Activated CD8-positive, alpha-beta memory T cell treated with anti-CD3 and anti-CD28 coated beads, Interleukin-2, amount 50 U/mL, for 1 hour (primary cell): ENCODE measurements at regions not wholly inside any gene's neighbourhood (a gene's known extent, or its start where the extent isn't known, plus 50 kb on each side); places are given as distances from the start of the nearest gene placed in this dataset.
"Not testable (repeated sequence)": the region's sequence is repeated elsewhere in the genome, so short reads cannot be mapped to it uniquely, and the experiment has no call there.

Source experiments
- DNase-seq: peaks from one replicate; pipeline ENCODE4 v3.0.0-alpha.2; 2020; ENCODE audit errors: extremely low read depth

DNA sequence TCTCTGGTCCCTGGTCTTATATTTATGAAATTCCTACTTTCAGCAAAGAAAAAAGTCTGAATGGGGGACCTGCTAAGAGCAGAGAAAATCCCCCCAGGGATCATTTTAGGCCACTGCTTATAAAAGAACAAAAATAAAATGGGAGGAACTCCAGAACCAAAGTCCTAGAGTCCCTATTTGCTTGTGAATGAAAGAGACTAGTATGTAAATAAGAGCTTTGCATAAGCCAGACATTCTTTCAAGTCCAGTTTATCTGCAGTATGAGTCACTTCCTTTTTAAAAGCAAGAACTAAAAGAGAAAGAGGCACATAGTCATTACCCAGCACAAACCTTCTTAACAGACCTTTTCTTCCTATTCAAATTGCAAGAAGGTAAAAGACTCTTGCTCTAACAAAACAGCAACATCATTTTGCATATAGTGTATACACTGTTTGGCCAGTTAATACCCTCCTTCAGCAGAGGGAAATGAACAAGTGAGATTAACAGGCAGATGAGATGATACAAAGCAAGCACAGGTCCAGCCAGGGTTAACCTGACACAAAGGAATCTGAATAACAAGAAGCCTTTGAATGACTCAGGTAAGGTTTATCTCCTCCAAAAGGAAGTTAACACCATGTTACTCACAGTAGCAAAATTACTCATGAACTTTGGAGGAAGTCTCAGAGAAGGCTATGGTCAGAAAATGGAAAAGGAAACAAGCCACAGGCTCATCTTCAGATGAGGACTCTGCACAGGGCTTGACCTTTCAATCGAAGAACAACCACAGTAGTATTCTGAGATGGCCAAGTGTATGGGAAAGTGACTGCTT lies 87.3 kb downstream of the PHLDA1 start:
- DNase-seq = no peak

DNA sequence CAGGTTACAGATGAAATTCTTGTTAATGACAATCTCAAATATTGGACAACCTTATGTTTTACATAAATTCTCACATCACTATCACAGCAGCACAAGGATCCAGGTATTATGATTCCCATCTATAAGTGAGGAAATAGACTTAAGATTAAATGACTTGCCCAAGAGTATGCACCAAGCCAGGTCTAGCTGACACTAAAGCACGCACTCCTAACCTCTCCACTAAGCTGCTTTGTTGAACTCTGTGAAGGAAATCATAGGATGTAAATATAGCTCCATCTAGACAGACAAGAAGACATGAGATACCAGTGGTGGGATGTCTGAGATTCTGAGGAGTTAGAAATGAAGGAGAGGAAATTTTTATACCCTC lies 87.9 kb downstream of the PHLDA1 start:
- no peak for DNase-seq

DNA sequence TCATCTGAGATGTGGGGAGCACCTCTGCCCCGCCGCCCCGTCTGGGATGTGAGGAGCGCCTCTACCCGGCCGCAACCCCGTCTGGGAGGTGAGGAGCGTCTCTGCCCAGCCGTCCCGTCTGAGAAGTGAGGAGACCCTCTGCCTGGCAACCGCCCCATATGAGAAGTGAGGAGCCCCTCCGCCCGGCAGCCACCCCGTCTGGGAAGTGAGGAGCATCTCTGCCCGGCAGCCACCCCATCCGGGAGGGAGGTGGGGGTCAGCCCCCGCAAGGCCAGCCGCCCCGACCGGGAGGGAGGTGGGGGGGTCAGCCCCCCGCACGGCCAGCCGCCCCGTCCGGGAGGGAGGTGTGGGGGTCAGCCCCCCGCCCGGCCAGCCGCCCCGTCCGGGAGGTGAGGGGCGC lies 89.9 kb downstream of the PHLDA1 start:
- DNase-seq = not testable (repeated sequence)

DNA sequence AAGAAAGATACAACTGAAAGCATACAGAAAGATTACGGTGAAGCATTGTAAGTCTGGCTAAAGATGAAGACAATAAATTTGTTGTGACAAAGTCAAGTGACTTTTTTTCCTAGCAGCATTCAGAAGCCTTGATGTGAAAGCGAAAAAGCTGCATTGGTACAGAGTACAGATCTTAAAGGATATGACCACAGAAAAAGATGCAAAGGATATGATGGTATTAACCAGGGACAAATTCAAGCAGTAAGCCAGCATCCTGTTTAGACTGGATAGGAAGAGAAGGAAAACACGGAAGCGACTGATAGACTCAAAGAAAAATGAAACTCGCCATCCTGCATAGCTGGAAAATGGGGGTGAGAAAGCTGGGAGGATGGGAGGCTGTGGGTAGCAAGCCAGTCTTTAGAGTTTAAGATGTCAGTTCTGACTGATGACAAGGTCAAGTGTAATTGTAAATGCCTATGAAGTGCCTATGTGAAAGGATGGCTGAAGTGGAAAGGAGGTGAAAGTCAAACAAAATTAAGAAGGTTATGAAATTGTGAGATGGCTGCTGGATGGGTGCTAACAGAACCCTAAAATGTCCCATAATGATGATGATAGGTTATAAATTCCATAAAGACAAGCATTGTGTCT lies 92.4 kb downstream of the PHLDA1 start:
- no peak for DNase-seq

DNA sequence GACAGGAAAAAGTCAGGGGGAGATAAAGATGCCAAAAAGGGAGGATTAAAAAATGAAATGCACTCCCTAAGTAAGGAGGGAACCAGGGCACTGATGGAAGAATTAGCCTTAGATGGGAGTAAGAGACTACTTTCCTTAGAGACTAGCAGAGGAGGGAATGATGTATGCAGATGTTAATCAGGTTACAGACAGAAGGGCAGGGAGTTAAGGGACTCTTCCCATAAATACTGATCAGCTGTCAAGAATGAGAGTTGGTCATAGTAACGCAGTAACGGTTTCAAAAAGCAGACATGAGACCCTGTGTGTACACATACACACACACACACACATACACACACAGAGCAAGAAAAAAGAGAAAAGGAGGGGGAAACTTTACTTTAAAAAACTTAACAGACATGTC lies 93.4 kb downstream of the PHLDA1 start:
- no peak for DNase-seq

DNA sequence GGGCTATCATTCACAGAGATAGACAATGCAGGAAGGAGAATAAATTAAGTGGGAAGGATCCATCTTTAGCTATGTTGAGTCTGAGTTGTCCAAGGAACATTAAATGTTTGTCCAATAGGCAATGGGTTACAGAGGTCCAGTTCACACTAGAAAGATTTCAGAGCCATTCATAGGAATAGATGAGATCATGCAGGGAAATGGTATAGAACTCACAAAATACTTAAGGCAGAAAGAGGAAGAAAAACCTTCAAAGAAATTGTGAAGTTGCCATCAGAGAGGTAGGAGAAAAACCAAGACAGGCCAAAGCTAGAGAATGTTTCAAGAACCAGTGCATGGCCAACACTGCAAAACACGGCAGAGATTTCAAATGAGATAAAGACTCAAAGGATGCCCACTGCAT lies 94.1 kb downstream of the PHLDA1 start:
- DNase-seq = no peak

DNA sequence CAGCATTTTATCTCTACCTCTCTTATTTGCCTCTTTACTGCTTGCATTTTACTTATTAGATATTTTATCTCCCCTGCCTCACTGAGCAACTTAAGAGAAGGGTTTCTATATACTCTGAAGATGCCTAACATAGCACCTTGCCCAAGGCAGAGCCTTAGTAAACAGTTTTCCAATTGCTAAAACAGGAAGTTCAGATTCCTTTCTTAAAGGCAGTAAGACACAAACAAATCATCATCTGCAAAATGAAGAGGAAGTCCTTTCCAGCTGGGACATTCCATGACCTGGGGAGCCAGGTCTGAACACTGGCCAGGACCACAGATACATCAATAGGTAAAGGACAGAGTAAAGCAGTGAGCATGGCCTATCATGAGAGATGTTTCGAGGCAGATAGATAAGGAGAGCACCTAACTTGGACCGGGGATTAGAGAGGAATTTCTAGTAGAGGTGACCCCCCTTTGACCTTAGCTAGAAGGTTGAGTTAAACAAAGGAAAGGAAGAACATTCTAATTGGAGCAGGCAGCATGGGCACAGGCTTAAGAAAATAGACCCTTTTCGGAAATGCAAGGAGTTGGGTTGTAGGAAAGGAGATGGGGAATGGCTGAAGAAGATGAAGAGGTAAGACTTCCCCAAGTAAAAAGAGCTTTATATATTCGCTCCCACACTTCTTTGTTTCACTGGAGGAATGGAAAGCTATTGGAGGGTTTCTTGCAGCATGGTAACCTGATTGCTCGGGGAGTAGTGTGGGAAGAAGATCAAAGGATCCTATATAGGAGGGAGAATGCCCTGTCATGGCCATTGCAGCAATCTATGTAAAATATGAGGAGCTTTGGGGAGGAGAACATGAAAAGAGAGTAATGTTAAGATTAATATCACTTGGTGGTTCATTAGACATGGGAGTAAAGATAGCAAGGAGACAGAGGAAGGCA lies 94.8 kb downstream of the PHLDA1 start:
- no peak for DNase-seq

DNA sequence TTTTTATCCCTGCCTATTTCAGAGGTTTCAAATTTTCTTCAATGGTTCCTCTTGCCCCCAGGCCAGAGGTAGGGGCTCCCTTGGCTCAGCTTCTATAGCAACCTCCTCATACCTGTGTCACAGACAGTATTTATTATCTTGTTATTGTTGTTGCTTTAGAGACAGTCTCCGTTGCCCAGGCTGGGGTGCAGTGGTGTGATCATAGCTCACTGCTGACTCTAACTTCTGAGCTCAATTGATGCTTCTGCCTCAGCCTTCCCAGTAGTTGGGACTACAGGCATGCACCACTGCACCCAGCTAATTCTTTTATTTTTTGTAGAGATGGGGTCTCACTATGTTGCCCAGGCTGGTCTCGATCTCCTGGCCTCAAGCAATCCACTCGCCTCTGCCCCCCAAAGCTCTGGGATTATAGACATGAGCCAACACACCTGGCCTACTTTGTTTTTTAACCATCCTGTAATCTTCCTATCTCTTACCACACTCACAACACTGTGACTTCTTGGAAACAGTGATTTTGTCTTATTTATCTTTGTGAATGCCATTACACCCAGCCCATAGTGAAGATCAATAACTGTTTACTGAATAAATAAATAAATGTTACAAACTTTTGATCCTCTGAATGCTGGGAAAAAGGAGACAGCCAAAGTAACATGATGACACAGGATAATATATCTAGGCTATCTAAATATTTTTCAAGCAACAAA lies 95.9 kb downstream of the PHLDA1 start:
- no peak for DNase-seq

DNA sequence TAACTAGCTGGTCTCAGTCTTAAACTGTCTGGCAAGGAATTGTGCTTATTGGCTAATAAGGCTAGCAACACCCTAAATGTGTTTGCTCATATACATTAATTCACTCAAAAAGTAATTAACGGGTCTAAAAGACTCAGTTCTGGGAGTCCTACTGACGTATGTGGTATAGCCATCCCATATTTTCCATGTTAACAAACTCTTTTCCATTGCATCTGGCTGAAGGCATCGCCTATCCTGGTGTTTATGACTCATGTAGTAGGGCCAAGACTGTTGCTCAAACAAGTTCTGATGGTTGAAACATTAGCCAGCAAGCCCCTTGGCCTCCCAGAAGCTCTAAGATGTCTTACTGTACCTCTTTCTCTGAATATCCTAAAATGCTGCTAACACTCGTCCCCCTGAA lies 98.5 kb downstream of the PHLDA1 start:
- no peak for DNase-seq

DNA sequence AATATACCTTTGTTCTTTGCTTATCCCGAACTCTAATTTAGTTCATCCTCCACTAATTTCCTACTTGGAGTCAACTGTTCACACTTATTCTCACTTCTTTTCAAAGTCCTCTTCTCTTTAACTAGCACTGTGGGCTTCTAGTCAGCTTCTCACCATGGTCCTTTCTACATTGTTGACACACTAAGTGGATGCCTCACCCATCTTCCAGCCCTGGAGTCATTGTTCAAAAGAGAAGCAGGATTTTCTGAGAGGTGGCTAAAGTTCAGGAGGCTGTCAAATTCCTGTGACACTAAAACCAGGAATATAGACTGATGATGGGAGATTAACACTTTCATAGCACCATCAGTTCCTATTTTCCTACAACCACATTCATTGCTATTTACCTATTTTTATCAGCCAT lies 99.3 kb downstream of the PHLDA1 start:
- no peak for DNase-seq

DNA sequence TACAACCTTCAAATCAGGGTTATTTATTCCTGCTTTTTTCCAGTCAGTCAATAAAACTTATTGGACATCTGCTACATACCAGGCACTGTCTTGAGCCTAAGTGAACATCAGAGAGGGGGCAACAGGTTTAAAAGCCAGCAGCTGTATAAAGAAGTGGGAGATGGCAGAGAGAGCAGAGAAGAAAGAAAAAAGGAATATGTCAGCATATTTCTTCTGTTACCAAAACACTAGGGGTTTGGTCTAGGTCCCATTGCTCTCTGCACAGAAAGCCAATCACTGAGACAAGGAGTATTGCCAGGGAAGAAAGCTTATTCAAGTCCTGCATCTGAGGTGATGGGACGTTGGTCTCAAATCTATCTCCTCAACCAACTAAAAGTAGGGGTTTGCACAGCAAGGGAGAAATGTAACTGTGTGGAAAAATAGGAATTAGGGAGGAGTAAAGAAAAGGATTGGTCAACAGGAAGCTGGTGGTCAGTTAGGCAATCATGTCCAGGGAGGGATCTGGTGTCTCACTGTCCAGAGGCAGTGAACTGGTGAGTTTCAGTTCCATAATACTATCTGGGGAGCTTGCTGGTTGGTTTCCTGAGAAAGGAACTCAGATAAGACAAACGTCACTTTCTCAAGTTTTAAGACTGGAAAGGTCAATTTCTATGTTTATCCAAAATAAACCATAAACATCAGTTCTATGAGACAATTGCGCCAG lies 107.5 kb downstream of the PHLDA1 start:
- no peak for DNase-seq

DNA sequence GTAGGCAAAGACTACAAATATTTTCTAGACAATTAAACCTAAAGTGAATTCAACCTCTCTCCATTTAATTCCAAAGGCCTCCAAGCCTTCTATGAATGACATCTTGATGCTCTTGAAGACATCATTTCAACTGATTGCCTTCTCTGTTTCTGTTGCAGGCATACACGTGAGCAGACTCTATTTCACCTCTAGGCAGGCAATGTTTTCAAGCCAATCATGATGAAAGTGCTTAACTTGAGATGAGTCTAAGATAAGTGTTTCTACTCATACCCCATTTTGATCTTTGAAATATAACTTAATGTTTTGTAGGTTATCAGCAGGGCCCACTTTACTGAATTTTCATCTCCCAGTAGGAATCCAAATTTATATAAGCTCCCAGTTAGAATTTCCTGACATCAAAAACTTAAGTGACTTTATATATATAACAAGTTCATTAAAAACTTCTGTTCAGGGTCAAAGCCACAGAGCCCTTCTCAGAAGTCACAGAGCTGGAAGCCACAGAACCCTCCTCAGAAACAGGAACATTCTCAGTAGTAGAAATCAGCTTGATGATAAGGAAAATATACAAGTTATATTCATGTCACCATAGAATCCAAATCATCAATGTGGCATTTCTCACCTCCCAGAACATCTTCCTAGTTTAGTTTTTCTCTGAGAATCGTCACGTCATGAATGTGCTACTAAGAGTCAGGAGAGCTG lies 108.5 kb downstream of the PHLDA1 start:
- DNase-seq = no peak

DNA sequence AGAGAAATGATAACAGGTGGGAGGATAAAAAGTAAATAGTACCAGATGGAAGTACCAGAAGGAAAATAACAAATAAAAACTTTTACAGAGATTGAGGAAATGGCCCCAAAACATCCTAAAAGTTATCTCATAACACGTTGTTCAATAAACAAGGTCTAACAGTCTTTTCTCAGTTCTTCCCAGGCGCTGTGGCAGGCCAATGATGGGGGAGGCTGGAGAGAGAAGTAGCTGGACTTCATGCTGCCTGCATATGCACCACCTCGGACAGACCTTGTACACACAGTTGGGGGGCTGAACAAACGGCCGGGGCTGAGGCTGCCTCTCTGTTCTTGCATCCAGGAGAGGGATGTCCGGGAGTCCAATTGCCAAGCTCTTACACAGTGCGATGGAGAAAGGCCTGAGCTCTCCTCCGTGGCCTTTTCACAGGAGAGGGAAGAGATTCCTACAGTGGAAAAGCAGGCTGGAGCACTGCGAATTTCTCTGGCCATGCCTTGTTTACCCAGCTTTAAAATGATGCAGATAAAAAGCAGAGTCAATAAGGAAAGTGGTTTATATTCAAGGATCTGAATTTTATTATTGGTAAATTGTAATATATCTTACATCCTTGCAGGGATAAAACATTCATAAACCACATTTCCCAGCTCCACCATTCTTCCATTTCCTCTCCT lies 109.8 kb downstream of the PHLDA1 start:
- no peak for DNase-seq

DNA sequence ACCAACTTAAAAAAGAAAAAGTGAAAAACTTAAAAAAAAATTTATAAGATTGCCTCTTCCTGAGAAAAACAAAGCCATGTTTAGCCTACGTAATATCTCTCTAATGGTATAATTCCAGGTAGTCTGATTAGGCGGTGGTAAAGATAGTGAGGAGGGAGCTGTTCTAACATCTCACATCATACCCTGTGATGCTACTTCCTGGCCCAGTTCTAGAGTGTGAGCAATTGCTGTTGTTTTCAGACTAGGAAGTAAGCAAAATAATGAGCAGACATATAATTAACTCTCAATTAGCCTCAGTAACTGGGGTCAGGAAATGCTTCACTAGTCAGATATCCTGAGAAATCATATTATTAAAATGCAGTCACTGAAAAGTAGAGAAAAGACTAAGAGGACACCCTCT lies 113.9 kb downstream of the PHLDA1 start:
- no peak for DNase-seq

DNA sequence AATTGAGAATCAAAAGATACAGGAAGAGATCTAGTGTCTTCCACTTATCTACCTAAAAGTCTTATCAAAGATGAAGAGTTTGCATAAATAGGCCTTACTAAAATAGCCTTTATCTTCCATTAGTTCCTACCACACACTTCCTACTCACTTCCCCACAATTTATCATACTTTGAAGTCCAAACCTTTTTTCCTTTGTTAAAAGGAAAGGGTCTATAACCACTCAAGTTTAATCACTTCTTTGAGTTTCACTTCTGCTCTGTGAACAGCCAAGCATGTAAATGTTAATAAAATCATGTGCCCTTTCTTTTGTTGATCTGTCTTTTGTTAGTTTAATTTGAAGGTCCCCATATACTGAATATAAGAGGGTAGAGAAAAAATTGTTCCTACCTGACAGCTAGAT lies 114.5 kb downstream of the PHLDA1 start:
- no peak for DNase-seq

DNA sequence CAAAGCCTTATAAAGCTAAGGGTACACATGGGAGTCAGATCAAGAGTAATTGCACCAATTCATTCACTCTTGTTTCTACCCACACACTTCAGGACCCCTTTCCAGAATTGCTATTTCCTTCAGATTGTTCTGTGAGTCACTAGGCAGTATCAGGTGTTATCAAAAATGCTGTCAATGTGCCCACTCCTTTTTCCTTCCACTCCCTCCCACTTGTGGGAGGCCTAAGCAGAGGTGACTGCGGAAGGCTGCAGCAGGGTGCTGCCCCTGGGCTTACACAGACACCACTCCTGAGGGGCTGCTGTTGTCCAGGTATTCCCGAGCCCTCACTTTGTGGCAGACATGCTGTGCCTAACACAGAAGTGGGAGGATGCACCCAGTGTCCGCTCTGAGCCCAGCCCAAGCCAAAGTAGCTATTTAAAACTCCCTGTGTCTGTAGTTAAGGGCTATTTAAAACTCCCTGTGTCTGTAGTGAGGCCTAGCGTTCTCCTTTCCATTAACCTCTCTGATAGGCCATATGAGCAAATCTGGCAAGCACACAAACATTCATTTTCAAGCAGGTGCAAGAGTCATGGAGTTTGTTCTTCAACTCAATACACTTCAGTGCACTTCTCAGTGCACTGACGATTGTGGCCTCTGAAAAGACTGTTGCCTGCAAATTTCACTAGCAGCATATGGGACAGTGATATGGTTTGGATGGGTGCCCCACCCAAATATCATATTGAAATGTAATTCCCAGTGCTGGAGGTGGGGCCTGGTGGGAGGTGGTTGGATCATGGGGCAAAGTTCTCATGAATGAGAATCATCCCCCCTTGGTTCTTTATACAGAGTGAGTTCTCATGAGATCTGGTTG lies 117.8 kb downstream of the PHLDA1 start:
- DNase-seq = no peak

DNA sequence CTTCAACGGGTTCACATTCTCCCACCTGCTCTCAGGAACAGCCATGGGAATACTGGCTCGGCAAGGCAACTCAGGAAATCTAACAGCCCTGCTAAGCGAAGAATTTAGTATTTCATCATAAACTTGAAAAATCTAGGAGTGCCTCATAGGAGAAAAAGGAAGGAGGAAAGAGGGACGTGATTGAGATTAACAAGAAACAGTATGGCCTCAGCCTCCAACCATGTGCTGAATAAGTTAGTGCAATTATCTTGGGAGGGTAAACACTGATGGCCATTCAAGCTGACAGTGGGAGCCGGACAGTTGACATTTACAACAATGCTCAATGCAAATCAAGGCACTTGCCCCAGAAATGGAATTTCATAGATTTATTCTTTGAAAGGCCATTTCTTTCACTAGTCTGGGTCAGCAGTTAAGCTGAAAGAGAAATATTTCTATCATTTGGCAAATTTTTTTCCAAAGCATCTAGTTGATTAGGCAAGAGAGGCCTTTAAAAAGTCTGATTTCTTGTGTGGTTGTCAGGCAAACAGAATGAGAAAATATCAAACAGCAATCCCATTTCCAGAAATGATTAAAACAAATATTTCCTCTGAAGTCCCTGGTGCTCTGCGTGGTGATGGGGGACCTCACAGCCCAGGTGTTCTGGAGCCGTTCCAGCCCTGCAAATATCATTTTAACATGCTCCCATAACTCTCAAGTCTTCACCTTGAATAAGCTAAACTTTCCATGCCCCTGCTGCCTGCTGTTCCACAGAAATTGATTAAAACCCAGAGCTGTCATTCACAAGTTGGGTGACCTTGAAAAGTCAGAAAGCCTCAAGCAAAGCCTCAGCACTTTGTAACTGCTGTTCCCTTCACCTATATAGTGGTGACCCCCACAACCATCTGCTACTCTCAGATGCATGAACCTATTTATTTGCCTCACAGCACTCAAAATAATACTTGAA lies 121.6 kb downstream of the PHLDA1 start:
- no peak for DNase-seq

DNA sequence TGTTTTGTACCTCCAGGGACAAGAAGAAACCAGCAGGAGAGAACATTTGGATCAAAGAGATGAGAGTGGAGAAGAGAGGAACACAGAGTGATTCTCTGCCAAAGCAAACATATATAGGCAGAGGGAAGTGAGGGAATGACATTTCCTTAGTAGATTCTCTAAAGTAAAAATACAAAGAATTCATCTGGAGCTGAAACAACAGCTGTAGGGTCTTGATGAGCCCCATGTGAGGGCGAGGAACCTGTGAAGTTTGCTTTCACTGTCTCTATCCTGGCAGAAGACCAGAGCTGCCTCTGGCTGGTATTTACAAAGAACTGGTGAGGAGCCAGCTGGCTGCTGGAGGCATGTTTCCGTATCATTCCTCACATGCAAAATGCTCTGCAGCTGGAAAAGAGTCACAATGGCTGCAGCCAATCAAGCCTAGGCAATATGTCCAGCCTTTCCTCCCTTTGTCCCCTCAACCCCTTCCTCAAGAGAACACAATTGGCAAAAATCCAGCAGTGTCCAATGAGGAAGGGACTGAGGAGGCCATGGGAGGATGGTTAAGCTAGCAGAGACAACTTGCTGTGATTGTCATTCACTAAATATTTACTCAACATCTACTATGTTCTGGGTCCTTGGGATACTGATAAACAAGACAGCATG lies 122.5 kb downstream of the PHLDA1 start:
- no peak for DNase-seq
